Peyer's patch (tissue), 4 donors: ENCODE measurements at regions not wholly inside any gene's neighbourhood (a gene's known extent, or its start where the extent isn't known, plus 50 kb on each side); places are given as distances from the start of the nearest gene placed in this dataset.

ENCODE experiments used
- POLR2A ChIP-seq, 2 donors: fragments of 450-650 bp; IDR thresholded peaks; one replicate each; pipeline ENCODE4 v1.5.1; 2017; ENCODE audit warnings: antibody characterized with exemption in 2 of 2, mild to moderate bottlenecking in 2 of 2, moderate library complexity in 2 of 2
- TF ChIP-seq, protein P1 (sequence below), 6 experiments: fragments of 450-650 bp in 4 of 6; fragments of 200-600 bp in 2 of 6; sonication (generic) in 1 of 6; IDR thresholded peaks; one replicate each; pipeline ENCODE4 v1.5.1; 2017 to 2019; ENCODE audit warnings: antibody characterized with exemption in 6 of 6, mild to moderate bottlenecking in 3 of 6, moderate library complexity in 1 of 6

- TF ChIP-seq, protein P1, sequence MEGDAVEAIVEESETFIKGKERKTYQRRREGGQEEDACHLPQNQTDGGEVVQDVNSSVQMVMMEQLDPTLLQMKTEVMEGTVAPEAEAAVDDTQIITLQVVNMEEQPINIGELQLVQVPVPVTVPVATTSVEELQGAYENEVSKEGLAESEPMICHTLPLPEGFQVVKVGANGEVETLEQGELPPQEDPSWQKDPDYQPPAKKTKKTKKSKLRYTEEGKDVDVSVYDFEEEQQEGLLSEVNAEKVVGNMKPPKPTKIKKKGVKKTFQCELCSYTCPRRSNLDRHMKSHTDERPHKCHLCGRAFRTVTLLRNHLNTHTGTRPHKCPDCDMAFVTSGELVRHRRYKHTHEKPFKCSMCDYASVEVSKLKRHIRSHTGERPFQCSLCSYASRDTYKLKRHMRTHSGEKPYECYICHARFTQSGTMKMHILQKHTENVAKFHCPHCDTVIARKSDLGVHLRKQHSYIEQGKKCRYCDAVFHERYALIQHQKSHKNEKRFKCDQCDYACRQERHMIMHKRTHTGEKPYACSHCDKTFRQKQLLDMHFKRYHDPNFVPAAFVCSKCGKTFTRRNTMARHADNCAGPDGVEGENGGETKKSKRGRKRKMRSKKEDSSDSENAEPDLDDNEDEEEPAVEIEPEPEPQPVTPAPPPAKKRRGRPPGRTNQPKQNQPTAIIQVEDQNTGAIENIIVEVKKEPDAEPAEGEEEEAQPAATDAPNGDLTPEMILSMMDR (IDR thresholded peaks at IDR 0.05): no peak
- no peak for TF ChIP-seq POLR2A (IDR thresholded peaks at IDR 0.05)
Measured at GRCh38 chr22:48979482-48979881, 848.2 kb downstream of the BRD1 start.
